ENCODE measurements at regions not wholly inside any gene's neighbourhood (a gene's known extent, or its start where the extent isn't known, plus 50 kb on each side); places are given as distances from the start of the nearest gene placed in this dataset.

DNA sequence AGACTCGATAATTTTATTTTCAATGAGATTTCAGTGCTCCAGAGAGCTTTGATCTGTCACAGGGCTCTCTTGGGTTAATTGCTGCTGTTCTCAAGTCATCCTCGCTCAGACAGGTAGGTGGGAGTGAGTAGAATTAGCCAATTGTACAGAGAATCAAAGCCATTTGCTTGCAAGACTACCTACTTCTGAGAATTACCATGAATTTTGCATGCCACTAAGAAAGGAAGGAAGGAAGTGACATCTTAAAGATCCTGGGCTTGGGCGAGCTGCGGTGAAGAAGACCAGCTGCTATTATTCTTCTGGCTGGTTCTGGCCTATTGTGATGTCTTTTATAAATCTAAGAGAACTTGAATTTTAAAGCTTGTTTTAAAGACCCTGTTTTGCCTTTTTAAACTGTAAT is 154.1 kb upstream of the LPP start:
- ATAC-seq (no peak), DNase-seq (ENCODE audit: low read depth, low spot score) (no peak)
- Histone ChIP-seq H3K9me2 (ENCODE audit: insufficient read depth) (no peaks in the 10 kb centered on the region), H3K4me2 (ENCODE audit: low read length) (no peak overlapping the region), H3K27ac (ENCODE audit: low read depth, low read length) (no peak overlapping the region), H3K27me3 (ENCODE audit: insufficient read depth, low read length) (no peaks in the 10 kb centered on the region), H3K9ac (ENCODE audit: low read length) (no peak overlapping the region), H3K9me3 (ENCODE audit: control insufficient read depth in 1 of 2, insufficient read depth in 1 of 2, low read depth in 1 of 2, low read length in 2 of 2) (no peaks in the 10 kb centered on the region), H4K20me1 (ENCODE audit: insufficient read depth) (no peaks in the 10 kb centered on the region), H3K4me1 (ENCODE audit: control insufficient read depth in 1 of 2, insufficient read depth in 2 of 2, low read length in 2 of 2) (no peaks in the 10 kb centered on the region), H2AFZ (ENCODE audit: low read depth, low read length, poor library complexity, severe bottlenecking) (no peak overlapping the region), H3K36me3 (ENCODE audit: control insufficient read depth in 1 of 2, insufficient read depth in 2 of 2, low read length in 2 of 2) (no peaks in the 10 kb centered on the region), H3K4me3 (replicated peaks in 1 of 2; ENCODE audit: low read depth in 1 of 2, low read length in 2 of 2) (no peak overlapping the region), H3K79me2 (ENCODE audit: insufficient read depth, low read length) (no peaks in the 10 kb centered on the region)
- ChIA-PET CTCF (no interaction called here), POLR2A (no interaction called here), RAD21 (ENCODE audit: low non-redundant PET in 1 of 2, low total read pairs in 2 of 2, uncharacterized antibody in 2 of 2, unreplicated experiment in 2 of 2) (no interaction called here)
- no peak for TF ChIP-seq ZFX (IDR thresholded peaks at IDR 0.05)
- TF ChIP-seq EZH2 (IDR thresholded peaks at IDR 0.05) = no peak
- TF ChIP-seq CEBPB (IDR thresholded peaks at IDR 0.05; ENCODE audit: low read depth) = no peak
- no peak for TF ChIP-seq SRF (IDR thresholded peaks at IDR 0.05; ENCODE audit: low read depth)
- no peak for TF ChIP-seq POLR2AphosphoS5 (IDR thresholded peaks at IDR 0.05; ENCODE audit: low read depth, low read length)
- TF ChIP-seq, protein P1, sequence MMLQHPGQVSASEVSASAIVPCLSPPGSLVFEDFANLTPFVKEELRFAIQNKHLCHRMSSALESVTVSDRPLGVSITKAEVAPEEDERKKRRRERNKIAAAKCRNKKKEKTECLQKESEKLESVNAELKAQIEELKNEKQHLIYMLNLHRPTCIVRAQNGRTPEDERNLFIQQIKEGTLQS (IDR thresholded peaks at IDR 0.05) = no peak
- TF ChIP-seq JUND (IDR thresholded peaks at IDR 0.05) = no peak
- TF ChIP-seq, protein P2, sequence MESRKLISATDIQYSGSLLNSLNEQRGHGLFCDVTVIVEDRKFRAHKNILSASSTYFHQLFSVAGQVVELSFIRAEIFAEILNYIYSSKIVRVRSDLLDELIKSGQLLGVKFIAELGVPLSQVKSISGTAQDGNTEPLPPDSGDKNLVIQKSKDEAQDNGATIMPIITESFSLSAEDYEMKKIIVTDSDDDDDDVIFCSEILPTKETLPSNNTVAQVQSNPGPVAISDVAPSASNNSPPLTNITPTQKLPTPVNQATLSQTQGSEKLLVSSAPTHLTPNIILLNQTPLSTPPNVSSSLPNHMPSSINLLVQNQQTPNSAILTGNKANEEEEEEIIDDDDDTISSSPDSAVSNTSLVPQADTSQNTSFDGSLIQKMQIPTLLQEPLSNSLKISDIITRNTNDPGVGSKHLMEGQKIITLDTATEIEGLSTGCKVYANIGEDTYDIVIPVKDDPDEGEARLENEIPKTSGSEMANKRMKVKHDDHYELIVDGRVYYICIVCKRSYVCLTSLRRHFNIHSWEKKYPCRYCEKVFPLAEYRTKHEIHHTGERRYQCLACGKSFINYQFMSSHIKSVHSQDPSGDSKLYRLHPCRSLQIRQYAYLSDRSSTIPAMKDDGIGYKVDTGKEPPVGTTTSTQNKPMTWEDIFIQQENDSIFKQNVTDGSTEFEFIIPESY (IDR thresholded peaks at IDR 0.05; ENCODE audit: extremely low read depth, insufficient replicate concordance, low read length) = no peak
- TF ChIP-seq EZH2phosphoT487 (IDR thresholded peaks at IDR 0.05; ENCODE audit: borderline replicate concordance) = no peak
- intact Hi-C loops (cut with micrococcal nuclease) = no loop called here
- BruUV-seq (replicated peaks) = no TSS peak

DNA sequence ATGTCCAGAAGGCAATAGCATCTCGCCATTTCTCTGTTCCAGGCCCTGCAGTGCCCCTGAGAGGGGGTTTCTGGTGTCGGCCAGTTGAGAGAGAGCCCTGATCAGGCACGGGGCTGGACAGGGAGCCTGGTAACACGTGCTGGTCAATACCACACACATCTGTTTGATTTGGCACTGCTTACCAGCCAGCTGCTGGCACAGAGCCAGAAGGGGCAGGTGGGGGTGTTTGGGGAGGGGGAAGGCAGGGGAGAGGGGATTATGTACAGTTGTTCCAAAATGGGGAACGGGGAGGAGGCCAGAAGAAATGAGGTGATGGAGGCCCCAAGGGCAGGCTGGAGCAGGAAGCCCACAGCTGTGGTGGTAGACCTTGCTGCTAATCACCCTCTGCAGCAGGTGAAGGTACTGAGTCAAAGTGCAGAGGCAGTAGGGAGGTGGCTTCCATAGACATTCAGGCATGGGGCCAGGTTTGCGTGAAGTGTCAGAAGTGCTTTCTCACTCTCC is 153.5 kb upstream of the LPP start:
- Histone ChIP-seq H3K27me3 (ENCODE audit: insufficient read depth, low read length) (no peaks in the 10 kb centered on the region), H3K9me2 (ENCODE audit: insufficient read depth) (no peaks in the 10 kb centered on the region), H3K4me3 (replicated peaks in 1 of 2; ENCODE audit: low read depth in 1 of 2, low read length in 2 of 2) (no peak overlapping the region), H3K36me3 (ENCODE audit: control insufficient read depth in 1 of 2, insufficient read depth in 2 of 2, low read length in 2 of 2) (no peaks in the 10 kb centered on the region), H4K20me1 (ENCODE audit: insufficient read depth) (no peaks in the 10 kb centered on the region), H3K79me2 (ENCODE audit: insufficient read depth, low read length) (no peaks in the 10 kb centered on the region), H2AFZ (ENCODE audit: low read depth, low read length, poor library complexity, severe bottlenecking) (no peak overlapping the region), H3K4me1 (ENCODE audit: control insufficient read depth in 1 of 2, insufficient read depth in 2 of 2, low read length in 2 of 2) (no peaks in the 10 kb centered on the region), H3K9ac (ENCODE audit: low read length) (no peak overlapping the region), H3K27ac (ENCODE audit: low read depth, low read length) (no peak overlapping the region), H3K4me2 (ENCODE audit: low read length) (no peak overlapping the region), H3K9me3 (ENCODE audit: control insufficient read depth in 1 of 2, insufficient read depth in 1 of 2, low read depth in 1 of 2, low read length in 2 of 2) (no peaks in the 10 kb centered on the region)
- ATAC-seq (no peak), DNase-seq (ENCODE audit: low read depth, low spot score) (no peak)
- ChIA-PET POLR2A (interaction anchor here (0.8 kb wide), 1 partner anchor 255 kb away, joined by 3 read pairs; the partner anchor contains the start of gene BCL6), RAD21 (ENCODE audit: low non-redundant PET in 1 of 2, low total read pairs in 2 of 2, uncharacterized antibody in 2 of 2, unreplicated experiment in 2 of 2) (no interaction called here), CTCF (no interaction called here)
- intact Hi-C loops (cut with micrococcal nuclease) = no loop called here
- TF ChIP-seq SRF (IDR thresholded peaks at IDR 0.05; ENCODE audit: low read depth) (no peak), TCF7L2 (IDR thresholded peaks at IDR 0.05; ENCODE audit: borderline replicate concordance, extremely low read depth, insufficient read depth, insufficient read length) (no peak), SIN3A (IDR thresholded peaks at IDR 0.05; ENCODE audit: low read depth) (no peak)
- TF ChIP-seq, protein P1 (IDR thresholded peaks at IDR 0.05) = no peak
- BruUV-seq (replicated peaks) = no TSS peak

Data from HCT116 (cell line).